ENCODE measurements at regions not wholly inside any gene's neighbourhood (a gene's known extent, or its start where the extent isn't known, plus 50 kb on each side); places are given as distances from the start of the nearest gene placed in this dataset.

DNA sequence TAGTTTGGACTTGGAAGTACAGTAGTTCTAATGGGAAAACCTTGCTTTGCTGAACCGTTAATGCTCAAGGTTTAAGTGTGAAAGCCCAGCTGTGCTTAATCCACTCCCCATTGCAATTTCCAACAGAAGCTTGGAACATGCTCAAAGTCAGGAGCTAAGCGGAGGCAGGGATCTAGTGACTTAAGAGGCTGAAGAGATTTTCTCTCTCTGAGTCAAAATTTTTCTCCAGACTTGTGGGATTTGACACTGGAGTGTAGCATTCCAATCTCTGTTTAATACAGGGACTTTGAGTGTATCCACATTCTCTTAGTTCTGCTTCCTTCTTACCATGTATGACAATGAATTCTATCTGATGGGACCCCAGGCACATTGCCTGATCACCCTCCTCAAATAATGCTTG is 471.8 kb downstream of the KIF4B start:
- Histone ChIP-seq H3K27me3 (ENCODE audit: insufficient read depth, low read depth) (no peaks in the 10 kb centered on the region), H3K4me2 (no peak overlapping the region), H4K20me1 (ENCODE audit: insufficient read depth) (no peaks in the 10 kb centered on the region), H3K79me2 (ENCODE audit: low read depth) (no peaks in the 10 kb centered on the region), H3K4me1 (replicated peaks; ENCODE audit: insufficient read depth) (no peaks in the 10 kb centered on the region), H3K9me3 (ENCODE audit: insufficient read depth, low read depth) (no peaks in the 10 kb centered on the region), H2AFZ (no peak overlapping the region), H3K9me2 (ENCODE audit: insufficient read depth) (no peaks in the 10 kb centered on the region), H3F3A (ENCODE audit: insufficient read depth, low read depth) (no peaks in the 10 kb centered on the region), H3K36me3 (ENCODE audit: low read depth) (no peaks in the 10 kb centered on the region), H3K27ac (no peak overlapping the region), H3K4me3 (no peak overlapping the region)
- no peak for TF ChIP-seq EZH2 (IDR thresholded peaks at IDR 0.05; ENCODE audit: low read depth)
- TF ChIP-seq, protein P1, sequence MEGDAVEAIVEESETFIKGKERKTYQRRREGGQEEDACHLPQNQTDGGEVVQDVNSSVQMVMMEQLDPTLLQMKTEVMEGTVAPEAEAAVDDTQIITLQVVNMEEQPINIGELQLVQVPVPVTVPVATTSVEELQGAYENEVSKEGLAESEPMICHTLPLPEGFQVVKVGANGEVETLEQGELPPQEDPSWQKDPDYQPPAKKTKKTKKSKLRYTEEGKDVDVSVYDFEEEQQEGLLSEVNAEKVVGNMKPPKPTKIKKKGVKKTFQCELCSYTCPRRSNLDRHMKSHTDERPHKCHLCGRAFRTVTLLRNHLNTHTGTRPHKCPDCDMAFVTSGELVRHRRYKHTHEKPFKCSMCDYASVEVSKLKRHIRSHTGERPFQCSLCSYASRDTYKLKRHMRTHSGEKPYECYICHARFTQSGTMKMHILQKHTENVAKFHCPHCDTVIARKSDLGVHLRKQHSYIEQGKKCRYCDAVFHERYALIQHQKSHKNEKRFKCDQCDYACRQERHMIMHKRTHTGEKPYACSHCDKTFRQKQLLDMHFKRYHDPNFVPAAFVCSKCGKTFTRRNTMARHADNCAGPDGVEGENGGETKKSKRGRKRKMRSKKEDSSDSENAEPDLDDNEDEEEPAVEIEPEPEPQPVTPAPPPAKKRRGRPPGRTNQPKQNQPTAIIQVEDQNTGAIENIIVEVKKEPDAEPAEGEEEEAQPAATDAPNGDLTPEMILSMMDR (conservative IDR thresholded peaks at IDR 0.05): no peak
- ChIA-PET POLR2A (ENCODE audit: unreplicated experiment) (interaction anchor here (0.5 kb wide), 1 partner anchor 546 kb away, joined by 3 read pairs; no protein-coding TSS in a partner anchor), CTCF (no interaction called here)
- no peak for DNase-seq
- intact Hi-C loops (cut with micrococcal nuclease; ENCODE audit: unreplicated experiment): no loop called here
- BruUV-seq (replicated peaks): no TSS peak

DNA sequence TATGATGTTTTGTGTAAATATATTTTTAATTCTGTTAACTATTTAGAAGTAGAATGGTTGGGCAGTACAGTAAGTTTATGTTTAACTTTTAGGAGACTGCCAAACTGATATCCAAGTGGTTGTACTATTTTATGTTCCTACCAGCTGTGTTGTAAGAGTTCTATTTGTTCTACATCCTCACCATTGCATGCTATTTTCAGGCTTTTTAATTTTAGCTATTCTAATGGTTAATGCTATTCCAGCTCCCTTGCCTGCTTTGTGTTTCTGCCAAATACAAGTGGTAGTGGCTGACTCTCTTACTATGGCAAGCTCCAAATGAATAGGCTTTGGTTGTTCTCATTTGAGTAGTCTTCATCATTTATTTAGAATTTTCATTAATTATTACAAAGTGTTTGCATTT is 476.4 kb downstream of the KIF4B start:
- no peak overlapping the region for H2AFZ ChIP-seq
- TF ChIP-seq EZH2 (IDR thresholded peaks at IDR 0.05; ENCODE audit: low read depth): no peak
- TF ChIP-seq, protein P1 (conservative IDR thresholded peaks at IDR 0.05): no peak
- H3K4me1 ChIP-seq (replicated peaks; ENCODE audit: insufficient read depth): no peaks in the 10 kb centered on the region
- POLR2A ChIA-PET (ENCODE audit: unreplicated experiment): no interaction called here
- H3K27me3 ChIP-seq (ENCODE audit: insufficient read depth, low read depth): no peaks in the 10 kb centered on the region
- no peak overlapping the region for H3K4me2 ChIP-seq
- H3K9me2 ChIP-seq (ENCODE audit: insufficient read depth): no peaks in the 10 kb centered on the region
- DNase-seq: no peak
- H4K20me1 ChIP-seq (ENCODE audit: insufficient read depth): no peaks in the 10 kb centered on the region
- CTCF ChIA-PET: no interaction called here
- H3K36me3 ChIP-seq (ENCODE audit: low read depth): no peaks in the 10 kb centered on the region
- H3K79me2 ChIP-seq (ENCODE audit: low read depth): no peaks in the 10 kb centered on the region
- no peak overlapping the region for H3K4me3 ChIP-seq
- H3K27ac ChIP-seq: no peak overlapping the region
- BruUV-seq (replicated peaks): no TSS peak
- no peaks in the 10 kb centered on the region for H3K9me3 ChIP-seq (ENCODE audit: insufficient read depth, low read depth)
- no peaks in the 10 kb centered on the region for H3F3A ChIP-seq (ENCODE audit: insufficient read depth, low read depth)
- intact Hi-C loops (cut with micrococcal nuclease; ENCODE audit: unreplicated experiment): no loop called here

DNA sequence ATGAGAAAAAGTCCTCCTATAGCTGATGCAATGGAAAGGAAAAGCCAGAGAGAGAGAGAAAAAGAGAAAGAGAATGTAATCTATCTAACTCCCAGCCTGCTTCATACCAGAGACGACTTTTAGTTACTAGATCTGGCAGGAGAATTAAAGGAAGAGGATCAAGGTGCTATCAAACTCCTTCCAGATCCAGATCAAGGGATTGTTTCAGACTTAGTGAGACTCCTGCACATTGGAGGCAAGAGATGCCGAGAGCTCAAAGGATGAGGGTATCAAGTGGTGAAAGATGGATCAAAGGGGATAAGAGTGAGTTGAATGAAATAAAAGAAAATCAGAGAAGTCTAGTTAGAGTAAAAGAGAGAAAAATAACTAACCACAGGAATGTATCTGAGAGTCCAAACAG is 478.6 kb downstream of the KIF4B start:
- H3K4me3 ChIP-seq: no peak overlapping the region
- H3F3A ChIP-seq (ENCODE audit: insufficient read depth, low read depth): no peaks in the 10 kb centered on the region
- ChIA-PET CTCF (no interaction called here), POLR2A (ENCODE audit: unreplicated experiment) (no interaction called here)
- H3K27me3 ChIP-seq (ENCODE audit: insufficient read depth, low read depth): no peaks in the 10 kb centered on the region
- no peaks in the 10 kb centered on the region for H3K4me1 ChIP-seq (replicated peaks; ENCODE audit: insufficient read depth)
- H3K9me3 ChIP-seq (ENCODE audit: insufficient read depth, low read depth): no peaks in the 10 kb centered on the region
- intact Hi-C loops (cut with micrococcal nuclease; ENCODE audit: unreplicated experiment): no loop called here
- H2AFZ ChIP-seq: no peak overlapping the region
- H3K79me2 ChIP-seq (ENCODE audit: low read depth): no peaks in the 10 kb centered on the region
- no TSS peak for BruUV-seq (replicated peaks)
- no peak overlapping the region for H3K4me2 ChIP-seq
- TF ChIP-seq, protein P1 (conservative IDR thresholded peaks at IDR 0.05): no peak
- TF ChIP-seq EZH2 (IDR thresholded peaks at IDR 0.05; ENCODE audit: low read depth): no peak
- no peaks in the 10 kb centered on the region for H4K20me1 ChIP-seq (ENCODE audit: insufficient read depth)
- H3K9me2 ChIP-seq (ENCODE audit: insufficient read depth): no peaks in the 10 kb centered on the region
- no peak for DNase-seq
- no peak overlapping the region for H3K27ac ChIP-seq
- H3K36me3 ChIP-seq (ENCODE audit: low read depth): no peaks in the 10 kb centered on the region

All from PC-9 (cell line).